Neural progenitor cell (in vitro differentiated cells): ENCODE measurements at regions not wholly inside any gene's neighbourhood (a gene's known extent, or its start where the extent isn't known, plus 50 kb on each side); places are given as distances from the start of the nearest gene placed in this dataset.

Experiments
- DNase-seq: peaks from one replicate; pipeline ENCODE4 v3.0.0-alpha.2; 2016; ENCODE audit warnings: low spot score
- H2AFZ ChIP-seq: fragments of 200-600 bp; sonication (generic); replicated peaks from 2 replicates; pipeline ENCODE4 v1.6.1; 2016; ENCODE audit warnings: antibody characterized with exemption
- H3F3A ChIP-seq: fragments of 200-600 bp; sonication (generic); 2 replicates; pipeline ENCODE4 v1.6.1; 2016; ENCODE audit warnings: antibody characterized with exemption, low read depth
- H3K27ac ChIP-seq: fragments of 200-600 bp; sonication (generic); 2 replicates; pipeline ENCODE4 v1.5.1; 2016; ENCODE audit warnings: mild to moderate bottlenecking
- H3K27me3 ChIP-seq: fragments of 200-600 bp; sonication (generic); 2 replicates; pipeline ENCODE4 v1.6.1; 2016; ENCODE audit warnings: mild to moderate bottlenecking, moderate library complexity
- H3K36me3 ChIP-seq: fragments of 200-600 bp; sonication (generic); 2 replicates; pipeline ENCODE4 v1.5.1; 2016
- H3K4me1 ChIP-seq: fragments of 200-600 bp; sonication (generic); 2 replicates; pipeline ENCODE4 v1.6.1; 2016; ENCODE audit warnings: mixed run types
- H3K4me2 ChIP-seq: fragments of 200-600 bp; sonication (generic); 2 replicates; pipeline ENCODE4 v1.6.1; 2016
- H3K4me3 ChIP-seq: fragments of 200-600 bp; sonication (generic); 2 replicates; pipeline ENCODE4 v1.5.1; 2016
- H3K79me2 ChIP-seq: fragments of 200-600 bp; sonication (generic); 2 replicates; pipeline ENCODE4 v1.6.1; 2016; ENCODE audit warnings: low read depth
- H3K9ac ChIP-seq: fragments of 200-600 bp; sonication (generic); 2 replicates; pipeline ENCODE4 v1.6.1; 2016
- H3K9me3 ChIP-seq: fragments of 200-600 bp; sonication (generic); 2 replicates; pipeline ENCODE4 v1.5.1; 2016; ENCODE audit warnings: low read depth
- H4K20me1 ChIP-seq: fragments of 200-600 bp; sonication (generic); 2 replicates; pipeline ENCODE4 v1.6.1; 2016; ENCODE audit warnings: low read depth
- H3K27ac Mint-ChIP-seq: 3 replicates; pipeline ENCODE4 v1.8.0; 2021; ENCODE audit warnings: mixed read lengths
- H3K27me3 Mint-ChIP-seq: 2 replicates; pipeline ENCODE4 v1.8.0; 2022; ENCODE audit warnings: low read depth, mild to moderate bottlenecking, inconsistent platforms, moderate library complexity, mixed read lengths; ENCODE audit not compliant: insufficient read depth
- H3K36me3 Mint-ChIP-seq: 3 replicates; pipeline ENCODE4 v1.8.0; 2021; ENCODE audit warnings: mixed read lengths
- H3K4me1 Mint-ChIP-seq: 3 replicates; pipeline ENCODE4 v1.8.0; 2021; ENCODE audit warnings: mixed read lengths
- H3K4me3 Mint-ChIP-seq: 3 replicates; pipeline ENCODE4 v1.8.0; 2021; ENCODE audit warnings: mild to moderate bottlenecking, moderate library complexity, mixed read lengths
- H3K9me3 Mint-ChIP-seq: 3 replicates; pipeline ENCODE4 v1.8.0; 2020; ENCODE audit warnings: mixed read lengths
- CTCF ChIP-seq: fragments of 200-600 bp; sonication (generic); IDR thresholded peaks from 2 replicates; pipeline ENCODE4 v1.5.1; 2017; ENCODE audit warnings: antibody characterized with exemption, mild to moderate bottlenecking
- EZH2 ChIP-seq: fragments of 200-600 bp; sonication (generic); IDR thresholded peaks from 2 replicates; pipeline ENCODE4 v1.6.1; 2017; ENCODE audit warnings: antibody characterized with exemption, mild to moderate bottlenecking, moderate library complexity
- EZH2phosphoT487 ChIP-seq: fragments of 200-600 bp; sonication (generic); IDR thresholded peaks from 2 replicates; pipeline ENCODE4 v1.6.1; 2017; ENCODE audit warnings: antibody characterized with exemption

DNA sequence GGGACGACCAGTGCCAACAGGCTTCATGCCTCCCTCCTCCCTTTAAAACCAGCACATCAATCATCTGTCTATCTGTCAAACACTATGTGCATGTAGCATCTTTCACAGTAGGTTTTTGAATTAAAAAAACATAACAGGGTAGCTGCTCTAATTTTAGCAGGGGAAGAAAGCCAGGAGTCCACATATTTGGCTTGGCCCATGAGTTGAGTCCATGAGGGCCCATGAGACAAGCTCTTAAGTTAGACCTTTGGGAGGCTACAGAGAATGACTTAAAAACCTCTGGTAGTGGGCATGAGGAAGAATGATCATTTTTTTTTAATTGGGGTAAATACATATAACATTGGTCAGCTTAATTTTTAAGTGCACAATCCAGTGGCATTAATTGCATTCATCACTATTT is 194.9 kb downstream of the UTRN start:
- H3K9ac ChIP-seq: no peak overlapping the region
- no peak overlapping the region for H2AFZ ChIP-seq
- no peaks in the 10 kb centered on the region for H3K27me3 ChIP-seq
- no peaks in the 10 kb centered on the region for H3K79me2 ChIP-seq
- H3K36me3 Mint-ChIP-seq: peaks cover 6% of the 10 kb centered on the region
- H3K4me1 ChIP-seq: no peaks in the 10 kb centered on the region
- H3K9me3 Mint-ChIP-seq: no peaks in the 10 kb centered on the region
- H3K4me3 Mint-ChIP-seq: no peak overlapping the region
- H3F3A ChIP-seq: no peaks in the 10 kb centered on the region
- no peaks in the 10 kb centered on the region for H3K9me3 ChIP-seq
- H4K20me1 ChIP-seq: no peaks in the 10 kb centered on the region
- H3K27ac Mint-ChIP-seq: no peak overlapping the region
- no peak overlapping the region for H3K4me3 ChIP-seq
- no peak for TF ChIP-seq EZH2phosphoT487
- no peak for TF ChIP-seq EZH2
- no peak for TF ChIP-seq CTCF
- no peak overlapping the region for H3K27ac ChIP-seq
- no peak overlapping the region for H3K4me2 ChIP-seq
- H3K27me3 Mint-ChIP-seq: no peaks in the 10 kb centered on the region
- H3K36me3 ChIP-seq: no peaks in the 10 kb centered on the region
- no peaks in the 10 kb centered on the region for H3K4me1 Mint-ChIP-seq
- no peak for DNase-seq

DNA sequence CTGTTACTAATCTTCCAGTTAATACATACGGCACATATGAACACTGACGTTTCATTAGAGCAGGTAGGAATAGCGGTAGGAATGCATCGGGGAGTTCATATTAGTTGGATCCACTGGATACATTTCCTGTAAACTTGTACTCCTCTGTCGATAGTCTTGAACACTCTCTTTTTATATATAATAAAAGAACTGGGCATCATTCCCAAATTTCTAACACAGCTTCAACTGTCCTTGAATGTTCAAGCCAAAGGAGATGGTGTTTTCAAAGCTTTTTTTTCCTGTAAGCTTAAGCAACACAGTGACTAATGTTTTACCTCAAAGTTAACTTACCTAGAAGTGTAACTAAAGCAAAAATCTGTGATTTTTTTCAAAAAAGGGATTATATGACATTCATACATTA is 195.3 kb downstream of the UTRN start:
- Histone ChIP-seq H3K9me3 (no peaks in the 10 kb centered on the region), H2AFZ (no peak overlapping the region), H3K4me3 (no peak overlapping the region), H3K36me3 (no peaks in the 10 kb centered on the region), H3K4me1 (no peaks in the 10 kb centered on the region), H3F3A (no peaks in the 10 kb centered on the region), H3K27me3 (no peaks in the 10 kb centered on the region), H3K27ac (no peak overlapping the region), H4K20me1 (no peaks in the 10 kb centered on the region), H3K79me2 (no peaks in the 10 kb centered on the region), H3K4me2 (no peak overlapping the region), H3K9ac (no peak overlapping the region)
- H3K4me1 Mint-ChIP-seq: no peaks in the 10 kb centered on the region
- H3K4me3 Mint-ChIP-seq: no peak overlapping the region
- no peak overlapping the region for H3K27ac Mint-ChIP-seq
- no peaks in the 10 kb centered on the region for H3K9me3 Mint-ChIP-seq
- no peaks in the 10 kb centered on the region for H3K27me3 Mint-ChIP-seq
- TF ChIP-seq EZH2 (no peak), EZH2phosphoT487 (no peak), CTCF (no peak)
- H3K36me3 Mint-ChIP-seq: peaks cover 6% of the 10 kb centered on the region
- no peak for DNase-seq

DNA sequence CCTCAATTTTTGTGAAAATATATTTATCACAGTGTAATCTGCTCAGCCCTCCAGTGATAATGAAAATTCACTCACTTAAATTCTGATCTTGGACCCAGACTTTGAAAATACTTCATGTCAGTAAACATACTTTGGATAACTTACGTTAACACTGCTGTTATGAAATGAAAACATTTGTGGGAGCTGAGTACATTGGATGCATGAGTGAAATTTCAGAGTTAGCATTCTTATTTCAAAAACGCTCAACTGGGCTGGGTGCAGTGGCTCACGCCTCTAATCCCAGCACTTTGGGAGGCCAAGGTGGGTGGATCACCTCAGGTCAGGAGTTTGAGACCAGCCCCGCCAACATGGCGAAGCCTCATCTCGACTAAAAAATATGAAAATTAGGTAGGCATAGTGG is 196.4 kb downstream of the UTRN start:
- no peaks in the 10 kb centered on the region for H3K36me3 ChIP-seq
- no peak overlapping the region for H3K27ac ChIP-seq
- H3K9ac ChIP-seq: no peak overlapping the region
- H3K36me3 Mint-ChIP-seq: peaks cover 10% of the 10 kb centered on the region
- no peaks in the 10 kb centered on the region for H3K4me1 Mint-ChIP-seq
- no peak overlapping the region for H3K4me2 ChIP-seq
- H3K79me2 ChIP-seq: no peaks in the 10 kb centered on the region
- H3K4me3 ChIP-seq: no peak overlapping the region
- no peak for TF ChIP-seq EZH2phosphoT487
- no peak for TF ChIP-seq CTCF
- H3K27me3 Mint-ChIP-seq: no peaks in the 10 kb centered on the region
- H3K4me1 ChIP-seq: no peaks in the 10 kb centered on the region
- H3K27me3 ChIP-seq: no peaks in the 10 kb centered on the region
- H3K9me3 Mint-ChIP-seq: no peaks in the 10 kb centered on the region
- H2AFZ ChIP-seq: no peak overlapping the region
- no peaks in the 10 kb centered on the region for H3K9me3 ChIP-seq
- no peaks in the 10 kb centered on the region for H3F3A ChIP-seq
- no peaks in the 10 kb centered on the region for H4K20me1 ChIP-seq
- H3K4me3 Mint-ChIP-seq: no peak overlapping the region
- DNase-seq: no peak
- no peak overlapping the region for H3K27ac Mint-ChIP-seq

DNA sequence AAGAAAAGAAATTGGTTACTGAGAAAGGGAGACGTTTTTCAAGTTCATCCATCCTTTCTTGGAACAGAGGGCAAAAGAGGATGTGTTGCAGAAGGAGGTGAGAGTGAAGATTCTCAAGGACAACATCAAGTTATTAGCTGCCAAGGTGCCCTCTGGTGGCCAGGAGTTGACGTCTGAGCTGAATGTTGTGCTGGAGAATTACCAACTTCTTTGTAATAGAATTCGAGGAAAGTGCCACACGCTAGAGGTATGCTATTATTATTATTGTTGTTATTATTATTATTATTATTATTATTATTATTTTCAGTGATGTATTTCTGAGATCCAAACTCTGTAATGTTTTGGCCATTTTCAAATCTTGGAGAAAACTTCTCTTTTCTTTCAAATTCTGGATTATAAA is 197.0 kb downstream of the UTRN start:
- TF ChIP-seq EZH2phosphoT487 (no peak), CTCF (peak; percentile 68)
- no peaks in the 10 kb centered on the region for H4K20me1 ChIP-seq
- no peak overlapping the region for H2AFZ ChIP-seq
- no peaks in the 10 kb centered on the region for H3K9me3 Mint-ChIP-seq
- H3K4me1 Mint-ChIP-seq: no peaks in the 10 kb centered on the region
- H3K27ac ChIP-seq: no peak overlapping the region
- no peak overlapping the region for H3K4me3 Mint-ChIP-seq
- H3K4me3 ChIP-seq: no peak overlapping the region
- no peaks in the 10 kb centered on the region for H3K79me2 ChIP-seq
- no peak overlapping the region for H3K27ac Mint-ChIP-seq
- no peaks in the 10 kb centered on the region for H3K36me3 ChIP-seq
- no peaks in the 10 kb centered on the region for H3K4me1 ChIP-seq
- no peaks in the 10 kb centered on the region for H3F3A ChIP-seq
- H3K27me3 Mint-ChIP-seq: no peaks in the 10 kb centered on the region
- H3K27me3 ChIP-seq: no peaks in the 10 kb centered on the region
- no peak overlapping the region for H3K9ac ChIP-seq
- peak; percentile 70 for DNase-seq
- peaks cover 10% of the 10 kb centered on the region for H3K36me3 Mint-ChIP-seq
- H3K9me3 ChIP-seq: no peaks in the 10 kb centered on the region
- H3K4me2 ChIP-seq: no peak overlapping the region
